HG03060 (cell line): ENCODE measurements at regions not wholly inside any gene's neighbourhood (a gene's known extent, or its start where the extent isn't known, plus 50 kb on each side); places are given as distances from the start of the nearest gene placed in this dataset.

Experiments used
- ATAC-seq: cut with Tn5 transposase; IDR thresholded peaks from one replicate; pipeline ENCODE4 v1.9.1; 2021; ENCODE audit warnings: low read depth, moderate number of reproducible peaks; ENCODE audit not compliant: unreplicated experiment

- no peak for ATAC-seq
These were observed 100.3 kb downstream of the MAF start for GRCh38 chr16:79500286-79500685.

GRCh38 chr16:79498928-79499327, 101.6 kb downstream of the MAF start:
- no peak for ATAC-seq

- no peak for ATAC-seq
These were observed 102.8 kb downstream of the MAF start for GRCh38 chr16:79497606-79498350.

GRCh38 chr16:79493911-79494310, 106.6 kb downstream of the MAF start:
- no peak for ATAC-seq

GRCh38 chr16:79492036-79492435, 108.5 kb downstream of the MAF start:
- ATAC-seq: no peak

GRCh38 chr16:79485020-79485419, 115.5 kb downstream of the MAF start:
- ATAC-seq: no peak

GRCh38 chr16:79484237-79484636, 116.3 kb downstream of the MAF start:
- no peak for ATAC-seq

GRCh38 chr16:79483336-79483735, 117.2 kb downstream of the MAF start:
- ATAC-seq: no peak

GRCh38 chr16:79482011-79482410, 118.5 kb downstream of the MAF start:
- ATAC-seq: no peak

- no peak for ATAC-seq
These were observed 119.6 kb downstream of the MAF start for GRCh38 chr16:79480929-79481328.

- no peak for ATAC-seq
These were observed 120.5 kb downstream of the MAF start for GRCh38 chr16:79480056-79480455.

- ATAC-seq: no peak
These were observed 124.0 kb downstream of the MAF start for GRCh38 chr16:79476580-79476979.

GRCh38 chr16:79475841-79476240, 124.7 kb downstream of the MAF start:
- no peak for ATAC-seq

- ATAC-seq: no peak
These were observed 127.1 kb downstream of the MAF start for GRCh38 chr16:79473456-79473855.

- ATAC-seq: no peak
These were observed 128.1 kb downstream of the MAF start for GRCh38 chr16:79472426-79472825.

GRCh38 chr16:79469999-79470398, 130.5 kb downstream of the MAF start:
- ATAC-seq: no peak

- ATAC-seq: no peak
These were observed 131.9 kb downstream of the MAF start for GRCh38 chr16:79468631-79469030.

GRCh38 chr16:79468121-79468552, 132.4 kb downstream of the MAF start:
- ATAC-seq: no peak

- no peak for ATAC-seq
These were observed 134.4 kb downstream of the MAF start for GRCh38 chr16:79466111-79466510.

GRCh38 chr16:79463841-79464240, 136.7 kb downstream of the MAF start:
- ATAC-seq: no peak

GRCh38 chr16:79456036-79456435, 144.5 kb downstream of the MAF start:
- ATAC-seq: no peak

GRCh38 chr16:79452671-79453070, 147.9 kb downstream of the MAF start:
- no peak for ATAC-seq
